Caco-2 (cell line): ENCODE measurements at regions not wholly inside any gene's neighbourhood (a gene's known extent, or its start where the extent isn't known, plus 50 kb on each side); places are given as distances from the start of the nearest gene placed in this dataset.

Experiments
- BruUV-seq: library from RNA; stranded (reverse); fragments of 400-500 nt; replicated peaks from 2 replicates; lab custom pipeline; 2021; lab: Mats Ljungman, UMichigan
- CTCF ChIA-PET: fragments of 300-600 bp; sonication (Branson Sonifier 250); formaldehyde crosslinking; loops from one replicate; lab custom pipeline; 2022; ENCODE audit warnings: antibody characterized with exemption; lab: Charles Lee
- POLR2A ChIA-PET: fragments of 300-600 bp; sonication (Branson Sonifier 250); formaldehyde crosslinking; loops from one replicate; lab custom pipeline; 2022; ENCODE audit warnings: antibody characterized with exemption; lab: Charles Lee
- DNase-seq, 2 experiments: peaks; one replicate each; pipeline versions ENCODE4 v3.0.0 to v3.0.0-alpha.2; 2020 to 2022
- H3K27me3 ChIP-seq: replicated peaks from 2 replicates; pipeline ENCODE4 v1.6.0; 2011; ENCODE audit warnings: low read length; ENCODE audit not compliant: control insufficient read depth, insufficient read depth
- H3K36me3 ChIP-seq: 2 replicates; pipeline ENCODE4 v1.5.1; 2011; ENCODE audit warnings: low read length; ENCODE audit not compliant: control insufficient read depth, insufficient read depth
- H3K4me1 ChIP-seq: fragments of 250-450 bp; sonication (Bioruptor Pico); 2 replicates; pipeline ENCODE4 v1.5.1; 2020; ENCODE audit warnings: mild to moderate bottlenecking
- H3K4me3 ChIP-seq: 2 replicates; pipeline ENCODE4 v1.5.1; 2011; ENCODE audit warnings: low read depth, mild to moderate bottlenecking, control low read depth, low read length
- H3K9me3 ChIP-seq: fragments of 250-450 bp; sonication (Bioruptor Pico); 2 replicates; pipeline ENCODE4 v1.5.1; 2020; ENCODE audit warnings: mild to moderate bottlenecking, moderate library complexity
- H3K27ac Mint-ChIP-seq: one replicate; pipeline ENCODE4 v1.8.0; 2022; ENCODE audit warnings: mixed read lengths; ENCODE audit not compliant: unreplicated experiment
- H3K27me3 Mint-ChIP-seq: one replicate; pipeline ENCODE4 v1.8.0; 2022; ENCODE audit warnings: mixed read lengths; ENCODE audit not compliant: insufficient read depth, unreplicated experiment
- H3K36me3 Mint-ChIP-seq: one replicate; pipeline ENCODE4 v1.8.0; 2022; ENCODE audit warnings: mild to moderate bottlenecking, mixed read lengths; ENCODE audit not compliant: insufficient read depth, unreplicated experiment
- H3K4me1 Mint-ChIP-seq: one replicate; pipeline ENCODE4 v1.8.0; 2022; ENCODE audit warnings: low read depth, mixed read lengths; ENCODE audit not compliant: unreplicated experiment
- H3K4me3 Mint-ChIP-seq: one replicate; pipeline ENCODE4 v1.8.0; 2022; ENCODE audit warnings: mild to moderate bottlenecking, moderate library complexity, mixed read lengths; ENCODE audit not compliant: unreplicated experiment
- H3K9me3 Mint-ChIP-seq: one replicate; pipeline ENCODE4 v1.8.0; 2022; ENCODE audit warnings: mixed read lengths; ENCODE audit not compliant: unreplicated experiment
- CTCF ChIP-seq, 2 experiments: fragments of 200-600 bp in 1 of 2; IDR thresholded peaks; 1 replicate in 1 of 2; 2 replicates in 1 of 2; pipeline versions ENCODE4 v1.5.1 to v1.8.0; 2011 to 2022; ENCODE audit warnings: antibody characterized with exemption in 1 of 2, control low read depth in 1 of 2, inconsistent platforms in 1 of 2, low read depth in 1 of 2, low read length in 1 of 2, mild to moderate bottlenecking in 1 of 2, moderate library complexity in 1 of 2; ENCODE audit not compliant: insufficient read depth in 1 of 2, severe bottlenecking in 1 of 2, unreplicated experiment in 1 of 2
- intact Hi-C: fragments of 100-400 bp; cut with micrococcal nuclease; formaldehyde crosslinking; loops from one replicate; pipeline ENCODE4 v1.10.0; 2022; ENCODE audit not compliant: unreplicated experiment

GRCh38 chr5:12174734-12175133 lies 270.5 kb upstream of the CTNND2 start:
- CTCF ChIA-PET, result no interaction called here
- H3K9me3 ChIP-seq, result no peaks in the 10 kb centered on the region
- no peaks in the 10 kb centered on the region for H3K27me3 ChIP-seq
- POLR2A ChIA-PET, result no interaction called here
- TF ChIP-seq CTCF (IDR thresholded peaks at IDR 0.05; ENCODE audit: insufficient read depth in 1 of 2, low read depth in 1 of 2, low read length in 1 of 2, severe bottlenecking in 1 of 2, unreplicated experiment in 1 of 2), result no peak
- Mint-ChIP-seq H3K36me3 (no peaks in the 10 kb centered on the region), H3K4me1 (no peaks in the 10 kb centered on the region), H3K4me3 (no peak overlapping the region), H3K9me3 (no peaks in the 10 kb centered on the region), H3K27ac (no peak overlapping the region), H3K27me3 (no peaks in the 10 kb centered on the region)
- intact Hi-C loops, result no loop called here
- no peak overlapping the region for H3K4me3 ChIP-seq
- no peaks in the 10 kb centered on the region for H3K4me1 ChIP-seq
- DNase-seq, result no peak
- no TSS peak for BruUV-seq
- H3K36me3 ChIP-seq, result no peaks in the 10 kb centered on the region

GRCh38 chr5:12169536-12169935 lies 265.3 kb upstream of the CTNND2 start:
- BruUV-seq, result no TSS peak

GRCh38 chr5:12162863-12163262 lies 258.6 kb upstream of the CTNND2 start:
- no peaks in the 10 kb centered on the region for H3K9me3 ChIP-seq
- H3K4me3 Mint-ChIP-seq, result no peak overlapping the region
- H3K27me3 Mint-ChIP-seq, result no peaks in the 10 kb centered on the region
- no peaks in the 10 kb centered on the region for H3K4me1 ChIP-seq
- no peak for TF ChIP-seq CTCF (IDR thresholded peaks at IDR 0.05; ENCODE audit: insufficient read depth in 1 of 2, low read depth in 1 of 2, low read length in 1 of 2, severe bottlenecking in 1 of 2, unreplicated experiment in 1 of 2)
- no TSS peak for BruUV-seq
- H3K27me3 ChIP-seq, result no peaks in the 10 kb centered on the region
- H3K9me3 Mint-ChIP-seq, result no peaks in the 10 kb centered on the region
- POLR2A ChIA-PET, result no interaction called here
- H3K4me3 ChIP-seq, result no peak overlapping the region
- H3K36me3 ChIP-seq, result no peaks in the 10 kb centered on the region
- no peak for DNase-seq
- no peaks in the 10 kb centered on the region for H3K4me1 Mint-ChIP-seq
- H3K27ac Mint-ChIP-seq, result no peak overlapping the region
- no peaks in the 10 kb centered on the region for H3K36me3 Mint-ChIP-seq
- intact Hi-C loops, result no loop called here
- CTCF ChIA-PET, result no interaction called here

More at GRCh38 chr5:12169536-12169935, 265.3 kb upstream of the CTNND2 start:
- no peak overlapping the region for H3K27ac Mint-ChIP-seq
- H3K36me3 Mint-ChIP-seq, result no peaks in the 10 kb centered on the region
- POLR2A ChIA-PET, result no interaction called here
- intact Hi-C loops, result no loop called here
- H3K9me3 ChIP-seq, result no peaks in the 10 kb centered on the region
- no peaks in the 10 kb centered on the region for H3K9me3 Mint-ChIP-seq
- no peaks in the 10 kb centered on the region for H3K27me3 ChIP-seq
- no peak overlapping the region for H3K4me3 ChIP-seq
- H3K4me3 Mint-ChIP-seq, result no peak overlapping the region
- H3K27me3 Mint-ChIP-seq, result peaks cover 3% of the 10 kb centered on the region
- CTCF ChIA-PET, result no interaction called here
- TF ChIP-seq CTCF (IDR thresholded peaks at IDR 0.05; ENCODE audit: insufficient read depth in 1 of 2, low read depth in 1 of 2, low read length in 1 of 2, severe bottlenecking in 1 of 2, unreplicated experiment in 1 of 2), result no peak
- H3K4me1 ChIP-seq, result no peaks in the 10 kb centered on the region
- DNase-seq, result no peak
- H3K36me3 ChIP-seq, result no peaks in the 10 kb centered on the region
- H3K4me1 Mint-ChIP-seq, result no peaks in the 10 kb centered on the region
